NCI-H2029 treated with DMSO at 0.1 percent for 48 hours (cell line): ENCODE measurements at regions not wholly inside any gene's neighbourhood (a gene's known extent, or its start where the extent isn't known, plus 50 kb on each side); places are given as distances from the start of the nearest gene placed in this dataset.
"Not testable (repeated sequence)": the region's sequence is repeated elsewhere in the genome, so short reads cannot be mapped to it uniquely, and the experiment has no call there.

ENCODE experiments used
- DNase-seq: peaks from one replicate; lab custom pipeline; 2025; lab: John Stamatoyannopoulos, UW

DNA sequence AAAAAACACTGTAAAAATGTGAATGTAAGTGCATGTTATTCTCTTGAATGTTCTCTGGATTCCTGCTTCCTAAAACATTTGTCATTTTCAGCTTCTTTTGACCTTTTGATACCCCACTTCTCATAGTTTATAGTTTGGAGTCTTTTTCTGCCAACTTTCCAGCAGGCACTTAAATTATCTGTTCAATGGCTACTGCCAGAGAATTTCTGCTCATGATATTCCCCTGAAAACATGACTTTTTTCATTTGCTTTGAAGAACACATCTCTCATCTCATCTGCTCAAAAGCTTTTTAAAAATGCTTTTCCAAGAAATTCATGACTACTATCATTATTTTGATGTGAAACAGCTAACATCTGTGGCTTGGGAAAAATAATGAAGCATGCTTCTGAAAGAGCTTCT is 269.7 kb upstream of the PCDH7 start:
- no peak for DNase-seq

DNA sequence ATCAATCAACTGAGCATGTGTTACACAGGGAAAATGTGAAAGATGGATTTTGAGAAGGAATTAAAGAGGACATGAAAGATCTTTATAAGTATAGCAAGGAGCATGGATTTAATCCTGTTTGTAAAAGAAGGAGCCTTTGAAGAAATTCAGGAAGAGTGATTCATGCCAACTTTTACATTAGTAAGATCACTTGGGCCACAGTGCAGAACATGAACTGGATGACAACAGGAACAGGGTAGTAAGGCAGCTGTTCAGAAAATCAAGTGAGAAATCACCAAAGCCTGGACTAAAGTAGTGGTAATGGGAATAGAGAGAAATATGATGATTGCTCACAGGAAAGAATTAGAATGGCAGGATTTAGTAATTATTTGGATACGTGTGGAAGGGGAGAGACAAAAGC is 265.7 kb upstream of the PCDH7 start:
- DNase-seq: no peak

DNA sequence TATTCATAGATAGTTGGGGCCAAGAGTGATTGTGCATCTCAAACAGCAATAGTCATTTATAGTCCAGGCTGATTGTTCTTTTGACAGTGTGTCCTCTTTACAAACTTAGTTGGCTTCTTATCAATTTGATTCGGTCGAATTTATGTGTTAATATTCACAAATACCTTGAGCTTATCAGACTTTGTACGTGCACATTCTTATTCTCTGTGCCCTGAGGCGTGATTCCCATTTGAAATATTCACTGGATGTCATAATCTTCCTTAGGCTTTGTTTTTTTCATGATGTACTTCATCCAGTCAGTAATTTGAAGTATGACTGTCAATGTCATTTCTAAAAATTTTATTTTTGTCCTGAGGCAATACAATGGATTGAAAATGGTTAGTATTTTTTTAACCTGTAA is 263.5 kb upstream of the PCDH7 start:
- DNase-seq: no peak

DNA sequence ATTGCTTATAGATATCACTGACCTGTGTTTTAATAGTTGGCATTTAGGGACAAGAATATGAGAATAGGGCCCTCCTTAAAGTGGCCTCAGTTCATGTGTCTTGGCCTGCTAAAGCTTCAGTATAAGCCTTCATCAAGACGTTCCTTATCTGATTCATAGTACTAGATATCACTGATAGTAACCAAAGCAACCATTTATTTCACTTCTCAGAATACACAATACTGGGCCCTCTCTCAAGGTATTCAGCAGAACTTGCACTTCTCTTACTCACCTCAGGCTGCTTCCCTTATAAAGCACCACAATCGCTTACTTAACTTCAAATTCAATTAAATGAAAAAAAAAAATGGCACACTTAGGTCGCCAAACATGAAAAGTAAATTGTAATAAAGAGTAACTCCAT is 259.4 kb upstream of the PCDH7 start:
- no peak for DNase-seq

DNA sequence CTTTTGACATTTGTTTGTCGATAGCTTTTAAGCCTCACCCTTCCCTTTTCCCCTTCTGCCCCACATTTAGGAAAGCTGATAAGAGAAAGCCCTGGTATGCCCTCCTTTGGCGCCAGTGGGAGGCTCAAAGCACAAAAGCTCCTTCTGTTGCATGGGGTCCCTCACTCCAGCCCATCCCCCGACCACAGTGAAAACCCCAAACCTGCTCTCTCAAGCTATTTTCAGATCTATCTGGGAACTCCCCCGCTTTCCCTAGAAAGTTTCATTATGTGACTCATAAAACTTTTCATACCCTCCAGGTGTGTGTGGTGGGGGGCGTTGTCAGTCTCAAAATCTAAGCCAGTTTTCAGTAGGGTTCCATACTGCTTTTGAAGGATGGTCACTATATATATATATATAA is 259.0 kb upstream of the PCDH7 start:
- DNase-seq: no peak

DNA sequence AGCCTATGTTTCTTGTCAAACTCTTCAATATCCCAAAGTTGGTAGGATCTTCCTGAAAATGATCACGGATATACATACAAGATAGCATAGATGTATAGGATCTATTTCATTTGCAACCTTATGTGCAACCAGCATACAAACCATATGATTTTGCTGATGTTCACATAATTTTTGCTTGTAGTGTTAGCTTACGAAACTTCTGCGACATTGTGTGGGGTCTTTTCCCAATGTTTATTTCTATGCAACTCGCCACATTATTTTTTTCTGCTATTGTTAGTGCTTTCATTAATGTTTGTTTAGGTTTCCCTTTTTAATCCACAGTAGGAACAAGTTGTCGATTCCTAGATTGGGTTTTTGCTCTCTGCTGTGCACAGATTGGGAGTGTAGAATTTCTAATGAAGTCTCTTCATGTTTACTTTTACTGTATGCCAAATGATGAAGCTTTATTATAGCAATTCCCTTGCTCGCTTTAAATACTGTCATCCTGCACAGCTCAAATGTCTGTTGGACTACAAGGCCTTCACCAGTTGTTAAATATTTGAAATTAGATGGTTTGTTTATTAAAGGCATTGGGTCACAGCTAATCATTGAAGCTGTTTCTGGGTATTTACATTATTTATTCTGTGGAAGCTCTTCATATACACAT is 257.6 kb upstream of the PCDH7 start:
- DNase-seq: no peak

DNA sequence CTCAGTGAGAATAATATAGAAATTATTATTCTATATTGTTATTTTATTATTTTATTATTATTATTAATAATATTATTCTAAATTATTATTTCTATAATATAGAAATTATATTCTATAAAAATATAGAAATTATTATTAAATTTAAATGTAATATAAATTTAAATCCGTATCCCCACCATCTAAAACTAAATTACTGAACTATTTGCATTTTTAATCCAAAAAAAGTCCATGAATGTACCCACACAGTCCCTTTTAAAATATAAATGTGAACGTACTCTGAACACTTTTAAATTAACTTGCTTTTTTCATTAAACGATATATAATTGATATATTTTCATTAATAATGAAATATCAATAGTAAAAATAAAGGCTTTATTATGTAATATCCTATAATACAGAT is 248.3 kb upstream of the PCDH7 start:
- DNase-seq: no peak

DNA sequence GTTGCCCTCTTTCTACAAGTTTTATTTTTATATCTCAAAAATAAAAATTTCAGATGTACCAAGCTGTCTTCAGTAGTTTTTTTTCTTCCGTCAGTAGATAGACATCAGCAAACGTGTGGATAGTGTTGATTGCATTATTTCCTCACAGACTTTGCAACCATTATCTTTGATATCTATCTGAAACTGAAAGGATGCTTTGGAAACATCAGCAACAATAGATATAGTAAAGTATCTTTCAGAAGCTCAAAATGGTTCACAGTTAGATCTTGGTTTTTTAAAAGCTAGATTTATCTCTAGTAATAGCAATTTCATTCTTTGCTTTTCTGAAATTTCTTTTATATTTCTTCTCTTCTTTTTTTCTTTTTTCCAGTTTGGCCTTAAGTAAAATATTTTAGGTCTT is 246.9 kb upstream of the PCDH7 start:
- no peak for DNase-seq

DNA sequence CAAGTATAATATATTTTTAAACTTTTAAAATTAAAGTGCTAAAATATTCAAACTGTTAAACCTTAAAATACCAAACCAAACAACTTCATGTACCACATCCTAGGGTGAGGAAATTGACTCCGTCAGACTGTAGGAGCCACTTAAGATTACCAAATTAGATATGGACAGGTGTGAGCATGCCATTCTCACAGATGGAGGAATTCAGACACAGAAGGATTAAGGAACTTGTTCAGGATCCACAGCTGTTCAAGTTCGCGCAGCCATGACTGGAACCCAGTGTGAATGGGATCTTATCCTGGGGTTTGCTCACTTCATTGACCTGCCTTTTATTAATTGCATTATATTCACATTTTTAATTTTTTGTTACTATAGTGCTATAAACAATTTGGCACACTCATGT is 224.9 kb upstream of the PCDH7 start:
- DNase-seq: no peak

DNA sequence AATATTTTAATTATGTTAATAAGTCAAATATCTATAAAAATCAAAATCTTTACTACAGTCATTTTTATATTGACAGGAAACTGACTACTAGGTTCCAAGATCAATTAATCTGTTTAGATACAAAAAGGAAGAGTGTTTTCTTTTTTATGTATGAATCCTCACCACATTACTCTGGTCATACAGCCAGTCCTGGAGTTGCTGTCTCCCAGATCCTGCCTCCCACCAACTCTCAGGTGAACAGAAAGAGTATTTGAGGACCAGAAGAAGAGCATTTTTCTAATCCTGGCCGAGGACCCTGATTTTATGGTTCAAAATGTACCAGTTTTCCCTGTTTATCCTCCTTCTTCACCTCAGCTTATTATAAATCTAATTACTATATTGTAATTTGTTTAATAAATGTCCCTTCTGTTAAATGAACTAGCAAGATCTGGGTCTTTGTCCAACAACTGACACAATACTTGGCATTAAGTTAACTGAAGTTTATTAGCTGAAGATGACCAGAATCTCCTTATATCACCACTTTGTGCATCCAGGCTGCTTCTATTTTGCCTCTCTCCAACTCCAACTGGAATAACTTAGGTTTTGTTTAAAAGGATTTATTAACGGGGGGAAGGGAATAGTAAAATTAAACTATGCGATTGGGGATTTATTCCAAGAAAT is 224.4 kb upstream of the PCDH7 start:
- no peak for DNase-seq

DNA sequence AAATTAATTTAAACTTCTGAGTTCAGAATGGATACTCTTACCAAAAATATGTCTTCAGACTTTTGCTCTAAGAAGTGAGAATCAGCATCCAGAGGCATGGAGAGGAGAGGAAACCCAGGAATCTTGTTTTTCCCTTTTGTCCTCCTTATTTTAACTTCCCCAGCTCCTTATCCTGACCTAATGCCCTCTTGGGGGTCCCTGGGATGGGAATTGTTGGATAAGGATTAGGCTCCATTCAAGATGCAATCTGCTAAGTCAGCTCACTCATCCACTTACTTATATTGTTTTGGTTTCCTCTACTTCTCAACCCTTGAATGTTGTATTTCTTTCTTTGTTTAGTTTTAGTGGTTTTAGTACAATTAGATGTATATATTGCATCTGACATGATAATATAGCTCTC is 208.4 kb upstream of the PCDH7 start:
- DNase-seq: no peak

DNA sequence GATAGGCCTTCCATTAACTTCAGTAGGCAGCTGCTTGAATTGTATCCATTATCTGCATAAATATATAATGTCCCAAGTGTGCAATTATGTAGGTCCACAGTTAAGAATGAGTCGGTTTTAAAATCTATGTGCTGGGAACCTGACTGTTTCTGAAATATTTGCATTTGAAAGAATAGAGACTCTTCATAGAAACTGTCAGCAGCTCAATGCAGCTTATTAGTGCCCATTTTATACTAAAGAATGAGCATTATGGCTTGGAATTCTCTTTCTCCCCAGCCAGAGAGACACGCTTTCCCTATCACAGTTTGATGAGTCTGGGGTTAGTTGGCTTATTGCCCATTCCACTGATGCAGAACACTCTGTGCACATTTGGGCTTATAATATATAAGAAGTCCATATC is 202.0 kb upstream of the PCDH7 start:
- no peak for DNase-seq

DNA sequence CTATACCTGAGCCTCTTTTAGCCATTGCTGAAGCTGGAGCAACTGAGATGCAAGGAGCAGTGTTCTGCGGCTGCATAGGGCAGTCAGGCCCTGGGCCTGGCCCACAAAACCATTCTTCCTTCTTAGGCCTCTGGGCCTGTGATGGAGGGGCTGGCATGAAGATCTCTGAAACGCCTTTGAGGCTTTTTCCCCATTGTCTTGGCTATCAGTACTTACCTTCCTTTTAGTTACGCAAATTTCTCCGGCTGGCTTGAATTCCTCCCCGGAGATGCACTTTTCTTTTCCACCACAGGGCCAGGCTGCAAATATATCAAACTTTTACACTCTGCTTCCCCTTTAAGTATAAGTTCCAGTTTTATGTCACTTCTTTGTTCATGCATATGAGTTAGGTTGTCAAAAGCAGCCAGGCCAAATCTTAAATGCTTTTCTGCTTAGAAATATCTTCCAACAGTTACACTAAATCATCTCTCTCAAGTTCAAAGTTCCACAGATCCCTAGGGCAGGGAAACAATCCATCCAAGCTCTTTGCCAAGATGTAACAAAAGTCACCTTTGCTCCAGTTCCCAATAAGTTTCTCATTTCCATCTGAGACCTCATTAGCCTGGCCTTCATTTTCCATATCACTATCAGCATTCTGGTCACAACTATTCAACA is 194.4 kb upstream of the PCDH7 start:
- no peak for DNase-seq

DNA sequence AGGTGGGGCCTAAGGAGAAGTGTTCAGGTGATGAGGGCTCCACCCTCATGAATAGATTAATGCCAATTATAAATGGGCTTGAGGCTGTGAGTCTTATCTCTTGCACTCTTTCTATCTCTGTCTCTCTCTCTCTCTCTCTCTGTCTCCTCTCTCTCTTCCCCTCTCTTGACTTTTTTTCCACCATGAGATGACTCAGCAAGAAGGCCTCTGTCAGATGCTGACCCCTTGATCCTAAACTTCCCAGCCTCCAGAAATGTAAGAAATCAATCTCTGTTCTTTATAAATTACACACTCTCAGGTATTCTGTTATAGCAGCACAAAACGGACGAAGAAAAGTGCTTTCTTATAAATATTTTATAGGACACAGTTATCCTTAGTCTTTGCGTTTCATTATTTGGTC is 184.9 kb upstream of the PCDH7 start:
- no peak for DNase-seq

DNA sequence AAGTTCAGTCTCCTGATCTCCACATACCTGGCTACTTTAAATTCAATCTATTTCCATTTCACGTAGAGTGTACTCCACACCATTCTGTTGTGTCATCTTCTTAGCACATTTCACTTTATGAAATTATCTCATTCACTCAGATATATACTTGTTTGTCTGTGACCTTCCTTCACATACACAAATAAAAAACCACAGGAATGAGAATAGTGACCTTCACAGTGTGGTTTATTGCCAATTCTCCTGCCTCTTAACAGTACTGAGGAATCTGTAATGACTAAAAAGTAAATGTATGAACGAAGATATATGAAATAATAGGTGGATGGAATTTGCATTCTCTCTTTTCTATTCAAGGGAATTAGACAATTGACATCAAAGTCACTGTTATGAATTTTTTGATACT is 183.9 kb upstream of the PCDH7 start:
- no peak for DNase-seq

DNA sequence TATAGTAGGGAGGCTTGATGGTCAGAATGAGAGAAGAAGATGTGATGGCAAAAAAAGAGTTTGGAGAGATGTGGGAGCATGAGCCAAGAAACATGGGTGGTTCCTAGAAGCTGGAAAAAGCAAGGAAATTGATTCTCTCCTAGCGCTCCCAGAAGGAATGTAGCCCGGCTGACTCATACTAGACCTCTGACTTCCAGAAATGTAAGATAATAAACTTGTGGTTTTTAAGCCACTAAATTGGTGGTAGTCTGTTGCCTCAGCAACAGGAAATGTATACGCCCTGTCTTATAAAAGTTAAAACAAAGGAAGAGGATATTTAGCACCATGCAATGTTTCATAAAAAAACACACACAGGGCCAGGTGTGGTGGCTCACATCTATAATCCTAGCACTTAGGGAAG is 182.7 kb upstream of the PCDH7 start:
- DNase-seq: no peak

DNA sequence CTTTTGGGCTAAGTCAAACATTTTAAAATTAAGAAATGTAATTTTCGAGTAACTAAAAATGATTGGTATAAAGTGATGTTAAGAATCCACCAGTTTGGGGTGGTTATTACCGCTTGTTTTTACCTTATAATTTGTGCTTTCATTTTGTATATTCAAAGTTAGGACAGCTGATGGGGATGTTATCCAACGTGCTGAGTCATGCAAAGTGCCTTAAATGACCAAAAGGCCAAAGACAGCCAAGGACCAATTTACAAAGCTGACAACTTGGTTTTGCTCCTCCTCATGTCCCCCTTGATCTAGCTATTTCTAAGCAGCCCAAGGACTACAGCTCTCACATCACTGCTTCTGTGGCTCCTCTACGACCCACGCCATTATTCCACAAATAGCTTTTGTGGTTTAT is 181.4 kb upstream of the PCDH7 start:
- no peak for DNase-seq

DNA sequence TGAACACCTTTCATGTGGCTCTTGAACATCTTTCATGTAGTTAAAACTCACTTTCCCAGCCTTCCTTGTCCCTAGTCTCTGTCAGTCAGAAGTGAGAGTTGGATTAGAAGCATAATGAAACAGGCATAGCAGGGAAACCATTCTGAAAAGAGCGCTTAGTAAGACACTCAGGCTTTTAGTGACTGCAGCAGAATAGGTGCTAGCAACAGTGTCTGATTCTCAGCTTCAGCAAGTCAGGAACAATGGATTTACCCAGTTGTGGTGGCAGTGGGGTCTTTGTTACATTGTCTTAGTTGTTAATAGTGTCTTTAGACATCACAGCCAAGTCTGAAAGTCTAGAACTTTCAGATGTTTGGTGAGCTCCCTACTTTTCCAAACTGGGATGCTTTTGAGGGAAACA is 177.1 kb upstream of the PCDH7 start:
- no peak for DNase-seq

DNA sequence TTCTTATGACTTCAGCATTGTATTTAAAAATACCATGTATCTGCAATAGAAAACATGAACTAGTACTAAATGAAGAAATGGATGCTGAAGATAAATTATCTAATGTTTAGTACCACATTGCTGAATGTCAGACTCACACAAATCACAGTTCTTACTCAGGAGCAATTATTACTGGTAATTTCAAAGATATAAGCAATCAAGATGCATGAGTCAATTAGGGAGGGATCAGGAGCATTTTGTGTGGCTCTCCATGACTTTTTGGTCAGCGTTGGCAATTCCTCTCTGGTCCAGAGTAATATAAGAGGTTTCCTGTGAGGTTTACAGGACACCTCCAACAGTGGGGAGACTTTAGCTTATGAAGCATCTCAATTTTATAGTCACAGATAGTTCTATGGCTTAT is 167.0 kb upstream of the PCDH7 start:
- no peak for DNase-seq

DNA sequence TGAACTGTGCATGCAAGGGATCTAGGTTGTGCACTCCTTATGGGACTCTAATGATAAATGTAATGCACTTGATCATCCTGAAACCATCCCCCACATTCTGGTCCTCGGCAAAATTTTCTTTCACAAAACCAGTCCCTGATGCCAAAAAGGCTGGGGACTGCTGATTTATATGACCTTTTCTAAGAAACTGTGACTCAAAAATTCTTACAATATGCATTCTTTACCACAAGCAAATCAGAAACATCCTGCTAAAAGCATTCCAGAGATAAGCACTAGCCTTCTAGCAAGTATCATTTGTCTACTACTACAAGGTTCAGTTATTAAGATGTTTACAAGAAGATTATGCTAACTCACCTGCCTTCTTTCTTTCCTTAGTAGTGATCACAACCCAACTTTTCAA is 166.5 kb upstream of the PCDH7 start:
- no peak for DNase-seq

DNA sequence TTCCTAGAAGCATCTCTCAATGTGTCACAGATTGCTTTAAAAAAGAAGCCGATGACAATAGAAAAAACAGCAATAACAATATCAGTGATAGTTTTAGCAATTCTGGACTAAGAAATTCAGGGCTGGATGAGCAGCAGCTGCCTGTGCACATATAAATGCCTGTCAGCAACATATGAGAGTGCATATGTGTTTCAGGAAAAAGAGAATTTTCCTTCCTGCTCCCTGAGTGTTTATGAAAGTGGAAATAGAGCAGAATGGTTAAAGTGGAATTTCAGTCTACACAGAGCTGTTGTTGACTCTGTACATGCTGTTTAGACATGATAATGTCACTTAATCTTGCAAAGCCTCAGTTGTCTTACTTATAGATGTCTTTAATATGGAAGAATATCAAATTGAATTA is 164.4 kb upstream of the PCDH7 start:
- DNase-seq: no peak

DNA sequence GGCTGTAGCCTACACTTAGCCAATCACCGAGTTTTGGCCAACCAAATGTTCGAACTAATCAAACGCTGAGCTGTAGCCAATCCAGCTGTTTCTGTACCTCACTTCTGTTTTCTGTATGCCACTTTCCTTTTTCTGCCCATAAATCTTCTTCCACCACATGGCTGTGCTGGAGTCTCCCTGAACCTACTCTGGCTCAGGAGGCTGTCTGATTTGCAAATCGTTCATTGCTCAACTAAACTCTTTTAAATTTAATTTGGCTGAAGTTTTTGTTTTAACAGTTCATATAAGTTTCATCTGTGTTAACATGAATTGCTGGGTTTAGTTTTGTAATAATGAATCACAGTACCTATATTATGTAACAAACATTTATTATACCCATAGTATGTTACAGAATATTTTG is 160.7 kb upstream of the PCDH7 start:
- no peak for DNase-seq

DNA sequence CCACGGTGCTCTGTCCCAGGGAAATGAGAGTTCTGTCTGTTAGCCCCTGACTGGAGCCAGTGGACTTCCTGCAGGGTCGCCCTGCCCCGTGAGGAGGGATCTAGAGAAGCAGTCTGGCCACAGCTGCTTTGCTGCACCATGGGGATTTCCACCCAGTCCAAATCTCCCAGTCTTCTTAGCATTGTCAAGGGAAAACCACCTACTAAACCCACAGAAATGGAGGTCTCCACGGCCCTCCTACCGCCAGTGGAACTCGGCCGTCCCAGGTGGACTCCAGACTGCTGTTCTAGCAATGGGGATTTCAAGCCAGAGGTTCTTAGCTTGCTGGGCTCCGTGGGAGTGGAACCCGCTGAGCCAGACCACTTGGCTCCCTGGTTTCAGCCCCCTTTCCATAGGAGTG is 133.3 kb upstream of the PCDH7 start:
- no peak for DNase-seq

DNA sequence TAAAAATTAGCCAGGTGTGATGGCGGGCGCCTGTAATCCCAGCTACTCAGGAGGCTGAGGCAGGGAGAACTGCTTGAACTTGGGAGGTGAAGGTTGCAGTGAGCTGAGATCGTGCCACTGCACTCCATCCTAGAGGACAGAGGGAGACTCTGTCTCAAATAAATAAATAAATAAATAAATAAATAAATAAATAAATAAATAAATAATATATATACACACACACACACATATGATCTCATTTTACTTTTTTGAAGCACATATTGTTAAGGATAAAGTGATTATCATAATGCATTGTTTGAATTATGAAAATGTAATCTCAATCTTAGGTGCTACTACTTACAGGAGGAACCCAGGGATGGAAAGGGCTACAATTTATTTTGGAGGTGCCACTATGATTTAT is 130.5 kb upstream of the PCDH7 start:
- DNase-seq: not testable (repeated sequence)
